ENCODE measurements at regions not wholly inside any gene's neighbourhood (a gene's known extent, or its start where the extent isn't known, plus 50 kb on each side); places are given as distances from the start of the nearest gene placed in this dataset.

GRCh38 chr10:3455385-3456334, 283.1 kb upstream of the PITRM1 start:
- H2AFZ ChIP-seq (ENCODE audit: low read depth, low read length): no peak overlapping the region
- H3K79me2 ChIP-seq (ENCODE audit: control insufficient read depth, insufficient read depth, low read length): no peaks in the 10 kb centered on the region
- dilution Hi-C loops (cut with MboI; ENCODE audit: extremely low pct_ligation_motif_present, low sequenced_read_pairs): no loop called here
- H3K9me1 ChIP-seq (replicated peaks; ENCODE audit: control insufficient read depth, extremely low read depth, insufficient read depth, low read length): no peaks in the 10 kb centered on the region
- TF ChIP-seq MAX (IDR thresholded peaks at IDR 0.05; ENCODE audit: insufficient read depth, insufficient read length) (peak; percentile 21), EZH2 (IDR thresholded peaks at IDR 0.05; ENCODE audit: borderline replicate concordance, low read depth, low read length, severe bottlenecking) (no peak), POLR2AphosphoS5 (IDR thresholded peaks at IDR 0.05; ENCODE audit: insufficient read depth, low read depth, low read length) (peak; percentile 80), POLR2A (IDR thresholded peaks at IDR 0.05; ENCODE audit: low read depth, low read length) (peak; percentile 23), JUN (IDR thresholded peaks at IDR 0.05; ENCODE audit: borderline replicate concordance, insufficient read depth, insufficient read length, low read depth) (peak; percentile 57), GATA2 (IDR thresholded peaks at IDR 0.05; ENCODE audit: insufficient read depth, insufficient read length, low read depth, low read length) (peak; percentile 80), FOS (IDR thresholded peaks at IDR 0.05; ENCODE audit: borderline replicate concordance, insufficient read depth, low read length) (peak; percentile 31), MYC (IDR thresholded peaks at IDR 0.05; ENCODE audit: low read depth, low read length) (peak; percentile 53), CTCF (IDR thresholded peaks at IDR 0.05; ENCODE audit: extremely low read depth in 1 of 2, insufficient read depth in 1 of 2, low read depth in 1 of 2, low read length in 2 of 2) (no peak)
- CTCF ChIA-PET: interaction anchor here (0.8 to 0.9 kb wide), 2 partner anchors 35 to 215 kb away, joined by 3 to 4 read pairs; no protein-coding TSS in a partner anchor
- TSS peak; percentile 7 for BruUV-seq (replicated peaks)
- no peaks in the 10 kb centered on the region for H3K9me3 ChIP-seq (replicated peaks; ENCODE audit: control insufficient read depth, insufficient read depth, low read length)
- FAIRE-seq (peak; percentile 95), DNase-seq (ENCODE audit: low read depth, low spot score) (peak; percentile 78)
- peaks cover 43% of the 10 kb centered on the region for H3K4me1 ChIP-seq (ENCODE audit: control insufficient read depth, extremely low read depth, insufficient read depth, low read length)
- intact Hi-C loops (cut with micrococcal nuclease): loop anchor here (1.0 kb wide), 5 partner anchors 12 to 322 kb away; no protein-coding TSS in a partner anchor
- peak overlapping the region; percentile 89 for H3K27ac ChIP-seq (ENCODE audit: insufficient read depth, low read depth, low read length)
- peak overlapping the region; percentile 21 for H3K4me2 ChIP-seq (ENCODE audit: insufficient read depth, low read length)
- peak overlapping the region; percentile 36 for H3K9ac ChIP-seq (replicated peaks; ENCODE audit: extremely low read depth, insufficient read depth, low read length)
- no peaks in the 10 kb centered on the region for H4K20me1 ChIP-seq (replicated peaks; ENCODE audit: control insufficient read depth, extremely low read depth, insufficient read depth, low read length)
- H3K27me3 ChIP-seq (ENCODE audit: control insufficient read depth in 2 of 2, insufficient read depth in 2 of 2, low read length in 2 of 2): no peaks in the 10 kb centered on the region
- H3K4me3 ChIP-seq (replicated peaks in 1 of 3; ENCODE audit: insufficient read depth in 1 of 3, low read depth in 1 of 3, low read length in 3 of 3): no peak overlapping the region
- POLR2A ChIA-PET: interaction anchor here (1.0 kb wide), 1 partner anchor 330 kb away, joined by 3 read pairs; the partner anchor contains the start of gene KLF6
- H3K36me3 ChIP-seq (ENCODE audit: control insufficient read depth in 2 of 2, extremely low read depth in 1 of 2, insufficient read depth in 2 of 2, low read length in 2 of 2): no peaks in the 10 kb centered on the region
